ENCODE measurements at regions not wholly inside any gene's neighbourhood (a gene's known extent, or its start where the extent isn't known, plus 50 kb on each side); places are given as distances from the start of the nearest gene placed in this dataset.
"Not testable (repeated sequence)": the region's sequence is repeated elsewhere in the genome, so short reads cannot be mapped to it uniquely, and the experiment has no call there.

GRCh38 chrX:107296184-107296583 lies 89.8 kb downstream of the DNAAF6 start:
- no CpG with 5 or more reads among the region's 2 CpGs for WGBS
- H3K9ac ChIP-seq (ENCODE audit: low read length) = not testable (repeated sequence)

GRCh38 chrX:107298276-107298675 lies 91.9 kb downstream of the DNAAF6 start:
- H2BK120ac ChIP-seq (ENCODE audit: low read depth, low read length) = no peak overlapping the region
- peaks cover 0 to 44% of the 10 kb centered on the region in 2 experiments for H3K27me3 ChIP-seq (ENCODE audit: control insufficient read depth in 1 of 2, insufficient read depth in 1 of 2, low read length in 2 of 2)
- H3K4ac ChIP-seq (ENCODE audit: low read depth in 1 of 2, low read length in 2 of 2) = no peak overlapping the region
- H3K36me3 ChIP-seq (ENCODE audit: control insufficient read depth in 1 of 2, insufficient read depth in 2 of 2, low read depth in 1 of 2, low read length in 2 of 2) = no peaks in the 10 kb centered on the region
- H2BK5ac ChIP-seq (ENCODE audit: low read depth, low read length, poor library complexity, severe bottlenecking) = no peak overlapping the region
- no peaks in the 10 kb centered on the region for H3K9me3 ChIP-seq (ENCODE audit: control insufficient read depth, low read length)
- no peak overlapping the region for H2BK15ac ChIP-seq (ENCODE audit: low read depth, poor library complexity, severe bottlenecking)
- no peak overlapping the region for H2AFZ ChIP-seq (ENCODE audit: low read depth, low read length)
- H3K4me2 ChIP-seq (ENCODE audit: low read length, poor library complexity, severe bottlenecking) = no peak overlapping the region
- H2BK12ac ChIP-seq (ENCODE audit: low read length in 2 of 2) = no peak overlapping the region
- DNase-seq = no peak
- no peak overlapping the region for H3K14ac ChIP-seq (ENCODE audit: low read length in 2 of 2)
- no peak overlapping the region for H4K91ac ChIP-seq (ENCODE audit: low read length)
- no peak overlapping the region for H3K18ac ChIP-seq (ENCODE audit: low read depth in 1 of 2, low read length in 2 of 2)
- no peak overlapping the region for H3K27ac ChIP-seq (ENCODE audit: low read length, poor library complexity, severe bottlenecking)
- H3K23ac ChIP-seq (ENCODE audit: low read length in 2 of 2) = no peak overlapping the region
- H3K4me1 ChIP-seq (ENCODE audit: control insufficient read depth, insufficient read depth, low read depth, low read length) = no peaks in the 10 kb centered on the region
- no peak overlapping the region for H3K9ac ChIP-seq (ENCODE audit: low read length)
- no peaks in the 10 kb centered on the region for H3K79me1 ChIP-seq (replicated peaks; ENCODE audit: low read length, poor library complexity, severe bottlenecking)
- H3K4me3 ChIP-seq (ENCODE audit: insufficient read depth in 1 of 2, low read depth in 1 of 2, low read length in 2 of 2) = no peak overlapping the region
- no peak overlapping the region for H2AK5ac ChIP-seq (ENCODE audit: low read length, severe bottlenecking)
- H4K8ac ChIP-seq (ENCODE audit: low read length) = no peak overlapping the region
- WGBS = 53% methylated on average over 2 of the region's 2 CpGs

More at GRCh38 chrX:107296184-107296583, 89.8 kb downstream of the DNAAF6 start:
- not testable (repeated sequence) for H2AFZ ChIP-seq (ENCODE audit: low read depth, low read length); H3K36me3 ChIP-seq (ENCODE audit: control insufficient read depth in 1 of 2, insufficient read depth in 2 of 2, low read depth in 1 of 2, low read length in 2 of 2); H4K91ac ChIP-seq (ENCODE audit: low read length); H3K4me1 ChIP-seq (ENCODE audit: control insufficient read depth, insufficient read depth, low read depth, low read length); H3K14ac ChIP-seq (ENCODE audit: low read length in 2 of 2); H2BK15ac ChIP-seq (ENCODE audit: low read depth, poor library complexity, severe bottlenecking); H3K4me3 ChIP-seq (ENCODE audit: insufficient read depth in 1 of 2, low read depth in 1 of 2, low read length in 2 of 2); H3K23ac ChIP-seq (ENCODE audit: low read length in 2 of 2); H2BK12ac ChIP-seq (ENCODE audit: low read length in 2 of 2); H3K79me1 ChIP-seq (replicated peaks; ENCODE audit: low read length, poor library complexity, severe bottlenecking); H3K9me3 ChIP-seq (ENCODE audit: control insufficient read depth, low read length); H3K27ac ChIP-seq (ENCODE audit: low read length, poor library complexity, severe bottlenecking); H3K4me2 ChIP-seq (ENCODE audit: low read length, poor library complexity, severe bottlenecking); H3K4ac ChIP-seq (ENCODE audit: low read depth in 1 of 2, low read length in 2 of 2); H2AK5ac ChIP-seq (ENCODE audit: low read length, severe bottlenecking); H2BK5ac ChIP-seq (ENCODE audit: low read depth, low read length, poor library complexity, severe bottlenecking); H4K8ac ChIP-seq (ENCODE audit: low read length); DNase-seq; H3K18ac ChIP-seq (ENCODE audit: low read depth in 1 of 2, low read length in 2 of 2); H2BK120ac ChIP-seq (ENCODE audit: low read depth, low read length)
- H3K27me3 ChIP-seq (ENCODE audit: control insufficient read depth in 1 of 2, insufficient read depth in 1 of 2, low read length in 2 of 2) = peaks cover 0 to 49% of the 10 kb centered on the region in 2 experiments

GRCh38 chrX:107301253-107301652 lies 94.8 kb downstream of the DNAAF6 start:
- Histone ChIP-seq H3K9me3 (ENCODE audit: control insufficient read depth, low read length) (no peaks in the 10 kb centered on the region), H2AK5ac (ENCODE audit: low read length, severe bottlenecking) (no peak overlapping the region), H3K14ac (ENCODE audit: low read length in 2 of 2) (no peak overlapping the region), H3K4ac (ENCODE audit: low read depth in 1 of 2, low read length in 2 of 2) (no peak overlapping the region), H3K18ac (ENCODE audit: low read depth in 1 of 2, low read length in 2 of 2) (no peak overlapping the region), H3K79me1 (replicated peaks; ENCODE audit: low read length, poor library complexity, severe bottlenecking) (no peaks in the 10 kb centered on the region), H3K23ac (ENCODE audit: low read length in 2 of 2) (no peak overlapping the region), H2BK5ac (ENCODE audit: low read depth, low read length, poor library complexity, severe bottlenecking) (no peak overlapping the region), H3K27ac (ENCODE audit: low read length, poor library complexity, severe bottlenecking) (no peak overlapping the region), H3K4me2 (ENCODE audit: low read length, poor library complexity, severe bottlenecking) (no peak overlapping the region), H2BK15ac (ENCODE audit: low read depth, poor library complexity, severe bottlenecking) (no peak overlapping the region), H3K36me3 (ENCODE audit: control insufficient read depth in 1 of 2, insufficient read depth in 2 of 2, low read depth in 1 of 2, low read length in 2 of 2) (no peaks in the 10 kb centered on the region), H4K91ac (ENCODE audit: low read length) (no peak overlapping the region), H3K9ac (ENCODE audit: low read length) (no peak overlapping the region), H2BK12ac (ENCODE audit: low read length in 2 of 2) (no peak overlapping the region), H2BK120ac (ENCODE audit: low read depth, low read length) (no peak overlapping the region), H4K8ac (ENCODE audit: low read length) (no peak overlapping the region), H3K4me3 (ENCODE audit: insufficient read depth in 1 of 2, low read depth in 1 of 2, low read length in 2 of 2) (no peak overlapping the region), H3K27me3 (ENCODE audit: control insufficient read depth in 1 of 2, insufficient read depth in 1 of 2, low read length in 2 of 2) (peaks cover 0 to 44% of the 10 kb centered on the region in 2 experiments), H3K4me1 (ENCODE audit: control insufficient read depth, insufficient read depth, low read depth, low read length) (no peaks in the 10 kb centered on the region), H2AFZ (ENCODE audit: low read depth, low read length) (no peak overlapping the region)
- WGBS = 84% methylated on average over 3 of the region's 3 CpGs
- no peak for DNase-seq

- H2BK15ac ChIP-seq (ENCODE audit: low read depth, poor library complexity, severe bottlenecking) = no peak overlapping the region
- 25% methylated on average over 1 of the region's 2 CpGs for WGBS
- no peak overlapping the region for H3K27ac ChIP-seq (ENCODE audit: low read length, poor library complexity, severe bottlenecking)
- H3K23ac ChIP-seq (ENCODE audit: low read length in 2 of 2) = no peak overlapping the region
- no peaks in the 10 kb centered on the region for H3K9me3 ChIP-seq (ENCODE audit: control insufficient read depth, low read length)
- no peak overlapping the region for H4K91ac ChIP-seq (ENCODE audit: low read length)
- no peak overlapping the region for H3K4ac ChIP-seq (ENCODE audit: low read depth in 1 of 2, low read length in 2 of 2)
- H2AFZ ChIP-seq (ENCODE audit: low read depth, low read length) = no peak overlapping the region
- peaks cover 0 to 40% of the 10 kb centered on the region in 2 experiments for H3K27me3 ChIP-seq (ENCODE audit: control insufficient read depth in 1 of 2, insufficient read depth in 1 of 2, low read length in 2 of 2)
- no peak overlapping the region for H2BK5ac ChIP-seq (ENCODE audit: low read depth, low read length, poor library complexity, severe bottlenecking)
- H3K14ac ChIP-seq (ENCODE audit: low read length in 2 of 2) = no peak overlapping the region
- no peak overlapping the region for H3K4me3 ChIP-seq (ENCODE audit: insufficient read depth in 1 of 2, low read depth in 1 of 2, low read length in 2 of 2)
- no peak overlapping the region for H2BK120ac ChIP-seq (ENCODE audit: low read depth, low read length)
- H2AK5ac ChIP-seq (ENCODE audit: low read length, severe bottlenecking) = no peak overlapping the region
- no peak overlapping the region for H3K9ac ChIP-seq (ENCODE audit: low read length)
- H2BK12ac ChIP-seq (ENCODE audit: low read length in 2 of 2) = no peak overlapping the region
- no peaks in the 10 kb centered on the region for H3K36me3 ChIP-seq (ENCODE audit: control insufficient read depth in 1 of 2, insufficient read depth in 2 of 2, low read depth in 1 of 2, low read length in 2 of 2)
- no peak overlapping the region for H4K8ac ChIP-seq (ENCODE audit: low read length)
- DNase-seq = no peak
- no peak overlapping the region for H3K18ac ChIP-seq (ENCODE audit: low read depth in 1 of 2, low read length in 2 of 2)
- no peaks in the 10 kb centered on the region for H3K4me1 ChIP-seq (ENCODE audit: control insufficient read depth, insufficient read depth, low read depth, low read length)
- no peaks in the 10 kb centered on the region for H3K79me1 ChIP-seq (replicated peaks; ENCODE audit: low read length, poor library complexity, severe bottlenecking)
- no peak overlapping the region for H3K4me2 ChIP-seq (ENCODE audit: low read length, poor library complexity, severe bottlenecking)
These were observed 97.7 kb downstream of the DNAAF6 start for GRCh38 chrX:107304141-107304540.
